OCI-LY7 (cell line): ENCODE measurements at regions not wholly inside any gene's neighbourhood (a gene's known extent, or its start where the extent isn't known, plus 50 kb on each side); places are given as distances from the start of the nearest gene placed in this dataset.

Experiments
- BruUV-seq: library from RNA; stranded (reverse); fragments of 400-500 nt; replicated peaks from 2 replicates; lab custom pipeline; 2021; lab: Mats Ljungman, UMichigan
- CTCF ChIA-PET: fragments of 300-600 bp; sonication (Branson Sonifier 250); formaldehyde crosslinking; loops from one replicate; lab custom pipeline; 2022; ENCODE audit warnings: antibody characterized with exemption; ENCODE audit not compliant: unreplicated experiment; lab: Charles Lee
- POLR2A ChIA-PET: fragments of 300-600 bp; sonication (Branson Sonifier 250); formaldehyde crosslinking; loops from one replicate; lab custom pipeline; 2022; ENCODE audit warnings: antibody characterized with exemption; lab: Charles Lee
- DNase-seq: peaks from one replicate; pipeline ENCODE4 v3.0.0-alpha.2; 2015; ENCODE audit warnings: low spot score
- H2AFZ ChIP-seq: fragments of 200-600 bp; sonication (generic), shearing (Covaris generic); 2 replicates; pipeline ENCODE4 v1.6.1; 2014; ENCODE audit warnings: mild to moderate bottlenecking, antibody characterized with exemption, low read length, moderate library complexity
- H3K27ac ChIP-seq: fragments of 200-600 bp; sonication (generic); 2 replicates; pipeline ENCODE4 v1.5.1; 2014; ENCODE audit warnings: mixed run types, low read depth, mild to moderate bottlenecking, moderate library complexity, low read length, inconsistent platforms; ENCODE audit not compliant: poor library complexity, severe bottlenecking
- H3K36me3 ChIP-seq: fragments of 200-600 bp; sonication (generic); 2 replicates; pipeline ENCODE4 v1.6.1; 2014; ENCODE audit warnings: mild to moderate bottlenecking, antibody characterized with exemption, low read length, moderate library complexity, mixed read lengths; ENCODE audit not compliant: insufficient read depth
- H3K4me1 ChIP-seq: fragments of 200-600 bp; sonication (generic); 2 replicates; pipeline ENCODE4 v1.5.1; 2014; ENCODE audit warnings: mild to moderate bottlenecking, low read length; ENCODE audit not compliant: insufficient read depth, poor library complexity, severe bottlenecking
- H3K4me2 ChIP-seq: fragments of 200-600 bp; sonication (generic); 2 replicates; pipeline ENCODE4 v1.6.1; 2014; ENCODE audit warnings: mild to moderate bottlenecking, low read length
- H3K4me3 ChIP-seq: fragments of 200-600 bp; sonication (generic); 2 replicates; pipeline ENCODE4 v1.5.1; 2014; ENCODE audit warnings: mild to moderate bottlenecking, low read depth, low read length; ENCODE audit not compliant: poor library complexity, severe bottlenecking
- H3K79me2 ChIP-seq: fragments of 200-600 bp; sonication (generic); 2 replicates; pipeline ENCODE4 v1.6.1; 2016; ENCODE audit warnings: low read depth, mild to moderate bottlenecking, low read length, moderate library complexity, mixed read lengths; ENCODE audit not compliant: insufficient read depth
- H3K9me2 ChIP-seq: fragments of 200-600 bp; sonication (generic); 2 replicates; pipeline ENCODE4 v1.6.1; 2016; ENCODE audit warnings: mild to moderate bottlenecking, low read length, mixed read lengths; ENCODE audit not compliant: insufficient read depth
- H3K9me3 ChIP-seq: fragments of 200-600 bp; sonication (generic); 2 replicates; pipeline ENCODE4 v1.6.1; 2014; ENCODE audit warnings: mild to moderate bottlenecking, mixed run types, low read length, mixed read lengths
- H4K20me1 ChIP-seq: fragments of 200-600 bp; sonication (generic); 2 replicates; pipeline ENCODE4 v1.6.1; 2014; ENCODE audit warnings: mild to moderate bottlenecking, antibody characterized with exemption, low read length, moderate library complexity, mixed read lengths; ENCODE audit not compliant: insufficient read depth
- EZH2phosphoT487 ChIP-seq: fragments of 200-600 bp; sonication (generic); IDR thresholded peaks from 2 replicates; pipeline ENCODE4 v1.6.1; 2018; ENCODE audit warnings: low read depth, borderline replicate concordance, mild to moderate bottlenecking, mixed run types, antibody characterized with exemption, low read length, moderate library complexity, mixed read lengths
- intact Hi-C: fragments of 100-400 bp; cut with micrococcal nuclease; formaldehyde crosslinking; loops from one replicate; pipeline ENCODE4 v1.10.0; 2022; ENCODE audit not compliant: unreplicated experiment
- TF ChIP-seq, protein P1 (sequence below): fragments of 200-600 bp; sonication (generic); conservative IDR thresholded peaks from 2 replicates; pipeline ENCODE4 v1.5.1; 2014; ENCODE audit warnings: mild to moderate bottlenecking, antibody characterized with exemption, low read length, moderate library complexity, mixed read lengths

DNA sequence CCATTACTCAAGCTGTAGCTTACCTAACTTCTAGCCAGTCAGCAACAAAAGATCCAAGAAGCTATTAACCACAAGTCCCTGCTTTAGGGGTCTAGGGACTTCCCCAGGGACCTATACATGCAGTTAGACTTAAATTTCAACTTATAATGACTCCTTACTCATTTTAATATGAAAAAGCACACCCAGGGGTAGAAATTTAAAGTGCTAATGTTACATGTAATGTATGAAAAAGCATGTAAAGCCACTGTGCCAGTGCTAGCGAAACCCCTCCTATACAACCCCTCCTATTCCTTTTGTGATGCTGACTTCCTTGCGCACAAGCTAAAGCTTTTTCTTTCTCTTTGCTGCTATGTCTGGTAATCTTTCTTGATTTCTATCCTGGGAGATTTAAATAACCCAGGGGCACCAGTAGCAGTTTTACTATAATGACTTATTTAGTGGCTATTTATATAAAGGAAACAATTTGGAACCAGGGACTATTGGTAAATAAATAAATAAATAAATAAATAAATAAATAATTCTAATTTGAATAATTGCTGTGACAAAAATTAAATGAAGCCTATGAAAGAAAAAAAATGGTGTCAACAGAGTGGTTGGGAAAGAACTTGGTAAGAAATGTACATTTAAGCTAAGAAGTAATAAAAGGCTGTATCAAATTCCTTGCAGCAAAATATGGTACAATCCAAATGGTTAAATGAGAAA is 110.5 kb upstream of the MAGI2 start:
- TF ChIP-seq, protein P1, sequence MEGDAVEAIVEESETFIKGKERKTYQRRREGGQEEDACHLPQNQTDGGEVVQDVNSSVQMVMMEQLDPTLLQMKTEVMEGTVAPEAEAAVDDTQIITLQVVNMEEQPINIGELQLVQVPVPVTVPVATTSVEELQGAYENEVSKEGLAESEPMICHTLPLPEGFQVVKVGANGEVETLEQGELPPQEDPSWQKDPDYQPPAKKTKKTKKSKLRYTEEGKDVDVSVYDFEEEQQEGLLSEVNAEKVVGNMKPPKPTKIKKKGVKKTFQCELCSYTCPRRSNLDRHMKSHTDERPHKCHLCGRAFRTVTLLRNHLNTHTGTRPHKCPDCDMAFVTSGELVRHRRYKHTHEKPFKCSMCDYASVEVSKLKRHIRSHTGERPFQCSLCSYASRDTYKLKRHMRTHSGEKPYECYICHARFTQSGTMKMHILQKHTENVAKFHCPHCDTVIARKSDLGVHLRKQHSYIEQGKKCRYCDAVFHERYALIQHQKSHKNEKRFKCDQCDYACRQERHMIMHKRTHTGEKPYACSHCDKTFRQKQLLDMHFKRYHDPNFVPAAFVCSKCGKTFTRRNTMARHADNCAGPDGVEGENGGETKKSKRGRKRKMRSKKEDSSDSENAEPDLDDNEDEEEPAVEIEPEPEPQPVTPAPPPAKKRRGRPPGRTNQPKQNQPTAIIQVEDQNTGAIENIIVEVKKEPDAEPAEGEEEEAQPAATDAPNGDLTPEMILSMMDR: no peak
- TF ChIP-seq EZH2phosphoT487: no peak
- Histone ChIP-seq H3K9me3 (no peaks in the 10 kb centered on the region), H2AFZ (no peak overlapping the region), H3K4me3 (no peak overlapping the region), H4K20me1 (no peaks in the 10 kb centered on the region), H3K27ac (no peak overlapping the region), H3K79me2 (no peaks in the 10 kb centered on the region), H3K4me1 (no peaks in the 10 kb centered on the region), H3K4me2 (no peak overlapping the region), H3K36me3 (no peaks in the 10 kb centered on the region), H3K9me2 (no peaks in the 10 kb centered on the region)
- CTCF ChIA-PET: no interaction called here
- POLR2A ChIA-PET: interaction anchor here (0.6 kb wide), 1 partner anchor 345 kb away, joined by 4 read pairs; no protein-coding TSS in a partner anchor
- intact Hi-C loops: no loop called here
- DNase-seq: no peak
- no TSS peak for BruUV-seq

DNA sequence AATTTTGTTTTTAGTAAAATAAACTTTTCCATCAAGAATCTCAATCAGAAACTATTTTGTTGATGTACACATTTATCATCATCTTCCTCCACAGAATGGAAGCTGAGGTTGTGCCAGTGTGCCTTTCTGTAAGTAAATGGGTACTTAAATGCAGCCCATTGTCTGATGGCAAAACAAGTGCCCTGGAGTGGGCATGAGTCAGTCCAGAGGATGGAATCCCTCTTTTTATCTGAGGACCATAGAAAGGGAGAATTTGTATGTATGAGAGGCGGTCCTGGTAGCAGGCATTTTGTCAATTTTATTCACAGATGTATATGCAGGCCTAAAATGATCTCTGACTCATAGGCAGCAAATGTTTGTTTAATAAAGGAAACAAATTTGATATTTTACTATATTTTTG is 102.1 kb upstream of the MAGI2 start:
- BruUV-seq: no TSS peak
- no peaks in the 10 kb centered on the region for H3K9me3 ChIP-seq
- TF ChIP-seq, protein P1: no peak
- TF ChIP-seq EZH2phosphoT487: no peak
- no peaks in the 10 kb centered on the region for H4K20me1 ChIP-seq
- ChIA-PET CTCF (no interaction called here), POLR2A (no interaction called here)
- H3K4me1 ChIP-seq: no peaks in the 10 kb centered on the region
- intact Hi-C loops: no loop called here
- no peak overlapping the region for H3K4me2 ChIP-seq
- H3K27ac ChIP-seq: no peak overlapping the region
- no peak overlapping the region for H3K4me3 ChIP-seq
- no peak overlapping the region for H2AFZ ChIP-seq
- H3K36me3 ChIP-seq: no peaks in the 10 kb centered on the region
- no peak for DNase-seq
- no peaks in the 10 kb centered on the region for H3K79me2 ChIP-seq
- H3K9me2 ChIP-seq: no peaks in the 10 kb centered on the region

DNA sequence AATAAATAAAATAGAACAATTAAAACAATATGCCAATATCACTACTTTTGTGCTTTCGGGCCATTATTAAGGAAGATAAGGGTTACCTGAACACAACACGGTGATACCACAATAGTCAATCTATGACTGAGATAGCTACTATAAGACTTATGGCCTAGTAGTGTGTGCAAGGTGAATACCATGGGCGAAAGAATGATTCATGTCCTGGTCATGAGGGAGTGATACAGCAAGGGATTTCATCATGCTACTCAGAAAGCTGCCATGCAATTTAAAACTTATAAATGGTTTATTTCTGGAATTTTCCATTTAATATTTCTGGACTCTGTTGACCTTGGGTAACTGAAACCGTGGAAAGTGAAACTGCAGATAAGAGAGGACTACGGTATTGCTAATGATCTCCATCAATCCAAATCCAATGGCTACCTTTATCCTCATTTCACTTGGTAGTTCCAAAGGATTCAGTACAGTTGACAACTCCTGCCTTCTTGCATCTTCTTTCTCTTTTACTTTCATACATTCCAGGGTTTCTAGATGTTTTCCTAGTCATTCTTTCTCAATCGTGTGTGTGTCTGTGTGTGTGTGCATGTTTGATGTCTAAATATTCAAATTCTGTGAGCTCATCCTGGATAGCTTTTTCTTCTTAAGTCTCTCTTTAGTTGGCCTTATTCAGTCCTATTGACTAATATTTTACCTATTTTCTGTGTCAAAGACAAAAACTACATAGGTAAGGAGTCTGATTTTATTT is 100.5 kb upstream of the MAGI2 start:
- Histone ChIP-seq H3K4me3 (no peak overlapping the region), H3K9me2 (no peaks in the 10 kb centered on the region), H4K20me1 (no peaks in the 10 kb centered on the region), H3K27ac (no peak overlapping the region), H3K4me2 (no peak overlapping the region), H2AFZ (no peak overlapping the region), H3K36me3 (no peaks in the 10 kb centered on the region), H3K79me2 (no peaks in the 10 kb centered on the region), H3K9me3 (no peaks in the 10 kb centered on the region), H3K4me1 (no peaks in the 10 kb centered on the region)
- POLR2A ChIA-PET: no interaction called here
- no peak for TF ChIP-seq EZH2phosphoT487
- TF ChIP-seq, protein P1: no peak
- CTCF ChIA-PET: no interaction called here
- intact Hi-C loops: no loop called here
- DNase-seq: no peak
- BruUV-seq: no TSS peak
